HG02588 (cell line): ENCODE measurements at regions not wholly inside any gene's neighbourhood (a gene's known extent, or its start where the extent isn't known, plus 50 kb on each side); places are given as distances from the start of the nearest gene placed in this dataset.

ENCODE experiments used
- ATAC-seq: cut with Tn5 transposase; IDR thresholded peaks from one replicate; pipeline ENCODE4 v1.9.1; 2021; ENCODE audit warnings: mild to moderate bottlenecking, moderate library complexity; ENCODE audit not compliant: unreplicated experiment

GRCh38 chr2:59076079-59076619, 835.0 kb upstream of the FANCL start:
- ATAC-seq = no peak

- ATAC-seq = no peak
These were observed 832.9 kb upstream of the FANCL start for GRCh38 chr2:59074071-59074470.

- no peak for ATAC-seq
These were observed 832.2 kb upstream of the FANCL start for GRCh38 chr2:59073286-59073685.

GRCh38 chr2:59068255-59068654, 827.1 kb upstream of the FANCL start:
- no peak for ATAC-seq

GRCh38 chr2:59066787-59067399, 825.8 kb upstream of the FANCL start:
- no peak for ATAC-seq

- no peak for ATAC-seq
These were observed 806.4 kb upstream of the FANCL start for GRCh38 chr2:59047373-59047995.

GRCh38 chr2:59046401-59047372, 805.6 kb upstream of the FANCL start:
- no peak for ATAC-seq

GRCh38 chr2:59044736-59045135, 803.6 kb upstream of the FANCL start:
- no peak for ATAC-seq

GRCh38 chr2:59041139-59041538, 800.0 kb upstream of the FANCL start:
- ATAC-seq = no peak

- no peak for ATAC-seq
These were observed 793.7 kb upstream of the FANCL start for GRCh38 chr2:59034837-59035236.

GRCh38 chr2:59034106-59034505, 793.0 kb upstream of the FANCL start:
- no peak for ATAC-seq

- no peak for ATAC-seq
These were observed 792.5 kb upstream of the FANCL start for GRCh38 chr2:59033661-59034060.

- no peak for ATAC-seq
These were observed 791.4 kb upstream of the FANCL start for GRCh38 chr2:59032499-59032898.

- no peak for ATAC-seq
These were observed 787.9 kb upstream of the FANCL start for GRCh38 chr2:59029058-59029457.

GRCh38 chr2:59027320-59027719, 786.2 kb upstream of the FANCL start:
- ATAC-seq = no peak

GRCh38 chr2:59025157-59025757, 784.1 kb upstream of the FANCL start:
- ATAC-seq = peak; percentile 73

GRCh38 chr2:59021786-59022185, 780.7 kb upstream of the FANCL start:
- no peak for ATAC-seq

GRCh38 chr2:59019566-59020159, 778.5 kb upstream of the FANCL start:
- ATAC-seq = no peak

- ATAC-seq = no peak
These were observed 777.6 kb upstream of the FANCL start for GRCh38 chr2:59018737-59019136.

GRCh38 chr2:59015027-59015426, 773.9 kb upstream of the FANCL start:
- no peak for ATAC-seq

- no peak for ATAC-seq
These were observed 771.8 kb upstream of the FANCL start for GRCh38 chr2:59012971-59013370.
